ENCODE measurements at regions not wholly inside any gene's neighbourhood (a gene's known extent, or its start where the extent isn't known, plus 50 kb on each side); places are given as distances from the start of the nearest gene placed in this dataset.

DNA sequence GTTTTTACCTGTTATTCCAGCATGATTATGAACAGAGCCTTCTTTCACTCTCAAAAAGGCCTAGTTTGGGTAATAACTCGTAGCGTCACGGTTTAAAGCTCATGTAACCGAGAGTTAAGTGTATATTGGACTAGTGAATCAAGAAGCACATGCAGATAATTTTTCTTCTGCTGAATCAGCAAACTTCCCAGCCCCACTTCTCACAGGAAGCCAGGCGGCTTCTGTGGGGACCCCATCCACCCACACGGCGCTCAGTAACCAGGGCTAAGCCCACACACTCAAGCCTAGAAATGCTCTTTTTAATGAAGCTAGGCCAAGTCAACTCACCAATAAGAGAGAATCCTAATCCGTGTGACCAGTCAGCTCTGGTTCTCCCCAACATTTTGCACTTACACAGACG is 191.2 kb upstream of the MGMT start:
- H3K4me1 ChIP-seq (ENCODE audit: control insufficient read depth, insufficient read depth, low read length): no peaks in the 10 kb centered on the region
- H3K36me3 ChIP-seq (ENCODE audit: control insufficient read depth, insufficient read depth, low read length): no peaks in the 10 kb centered on the region
- no peak overlapping the region for H3K9ac ChIP-seq (ENCODE audit: low read length)
- no peak overlapping the region for H3K4me3 ChIP-seq (ENCODE audit: low read length)
- H3K27ac ChIP-seq (ENCODE audit: low read depth, low read length): no peak overlapping the region
- no peaks in the 10 kb centered on the region for H3K27me3 ChIP-seq (ENCODE audit: control insufficient read depth, insufficient read depth, low read length)

DNA sequence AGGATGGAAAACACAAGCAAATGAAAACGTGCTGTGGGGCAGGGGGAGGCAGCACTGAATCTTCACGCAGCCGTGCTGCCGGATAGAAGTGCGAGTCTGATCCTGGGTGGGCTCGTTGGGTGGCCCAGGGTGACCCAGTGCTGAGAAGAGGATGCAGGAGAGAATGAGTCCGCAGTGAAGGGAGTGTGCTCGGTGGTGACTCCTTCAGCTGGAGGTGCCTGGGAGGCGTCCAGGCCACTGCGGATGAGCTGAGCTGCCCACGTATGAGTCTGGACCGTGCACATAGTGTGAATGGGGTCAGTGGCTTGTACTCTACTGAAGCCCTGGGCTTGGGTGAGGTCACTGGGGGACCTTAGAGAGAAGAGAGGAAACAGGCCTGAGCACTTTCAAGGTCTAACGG is 190.0 kb upstream of the MGMT start:
- Histone ChIP-seq H3K27me3 (ENCODE audit: control insufficient read depth, insufficient read depth, low read length) (no peaks in the 10 kb centered on the region), H3K4me3 (ENCODE audit: low read length) (no peak overlapping the region), H3K36me3 (ENCODE audit: control insufficient read depth, insufficient read depth, low read length) (no peaks in the 10 kb centered on the region), H3K4me1 (ENCODE audit: control insufficient read depth, insufficient read depth, low read length) (no peaks in the 10 kb centered on the region), H3K27ac (ENCODE audit: low read depth, low read length) (no peak overlapping the region), H3K9ac (ENCODE audit: low read length) (no peak overlapping the region)

- no peak overlapping the region for H3K9ac ChIP-seq (ENCODE audit: low read length)
- H3K36me3 ChIP-seq (ENCODE audit: control insufficient read depth, insufficient read depth, low read length): no peaks in the 10 kb centered on the region
- no peaks in the 10 kb centered on the region for H3K4me1 ChIP-seq (ENCODE audit: control insufficient read depth, insufficient read depth, low read length)
- no peak overlapping the region for H3K4me3 ChIP-seq (ENCODE audit: low read length)
- no peaks in the 10 kb centered on the region for H3K27me3 ChIP-seq (ENCODE audit: control insufficient read depth, insufficient read depth, low read length)
- H3K27ac ChIP-seq (ENCODE audit: low read depth, low read length): no peak overlapping the region
Measured at GRCh38 chr10:129277841-129278240, 189.2 kb upstream of the MGMT start.

DNA sequence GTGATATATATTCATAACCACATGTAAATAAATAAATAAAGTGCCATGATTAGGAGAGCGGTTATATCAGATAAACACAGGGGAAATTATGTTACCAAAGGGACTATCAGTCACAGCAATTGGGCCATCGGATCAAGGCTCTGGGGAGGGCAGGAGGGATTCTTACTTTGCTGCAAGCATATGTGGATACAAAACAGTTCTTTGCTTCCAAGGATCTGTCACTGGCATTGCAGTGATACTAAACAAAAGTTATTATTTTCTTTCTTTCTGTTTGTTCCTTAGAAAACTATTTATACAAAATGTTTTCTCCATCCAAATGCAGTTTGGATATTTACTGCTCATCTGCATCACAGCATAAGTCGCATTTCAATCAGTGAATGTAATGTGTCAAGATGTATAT is 188.4 kb upstream of the MGMT start:
- Histone ChIP-seq H3K36me3 (ENCODE audit: control insufficient read depth, insufficient read depth, low read length) (no peaks in the 10 kb centered on the region), H3K27ac (ENCODE audit: low read depth, low read length) (no peak overlapping the region), H3K4me3 (ENCODE audit: low read length) (no peak overlapping the region), H3K9ac (ENCODE audit: low read length) (no peak overlapping the region), H3K4me1 (ENCODE audit: control insufficient read depth, insufficient read depth, low read length) (no peaks in the 10 kb centered on the region), H3K27me3 (ENCODE audit: control insufficient read depth, insufficient read depth, low read length) (no peaks in the 10 kb centered on the region)

- H3K4me3 ChIP-seq (ENCODE audit: low read length): no peak overlapping the region
- no peaks in the 10 kb centered on the region for H3K36me3 ChIP-seq (ENCODE audit: control insufficient read depth, insufficient read depth, low read length)
- H3K4me1 ChIP-seq (ENCODE audit: control insufficient read depth, insufficient read depth, low read length): no peaks in the 10 kb centered on the region
- no peak overlapping the region for H3K9ac ChIP-seq (ENCODE audit: low read length)
- H3K27me3 ChIP-seq (ENCODE audit: control insufficient read depth, insufficient read depth, low read length): no peaks in the 10 kb centered on the region
- no peak overlapping the region for H3K27ac ChIP-seq (ENCODE audit: low read depth, low read length)
Measured at GRCh38 chr10:129279446-129280154, 187.4 kb upstream of the MGMT start.

DNA sequence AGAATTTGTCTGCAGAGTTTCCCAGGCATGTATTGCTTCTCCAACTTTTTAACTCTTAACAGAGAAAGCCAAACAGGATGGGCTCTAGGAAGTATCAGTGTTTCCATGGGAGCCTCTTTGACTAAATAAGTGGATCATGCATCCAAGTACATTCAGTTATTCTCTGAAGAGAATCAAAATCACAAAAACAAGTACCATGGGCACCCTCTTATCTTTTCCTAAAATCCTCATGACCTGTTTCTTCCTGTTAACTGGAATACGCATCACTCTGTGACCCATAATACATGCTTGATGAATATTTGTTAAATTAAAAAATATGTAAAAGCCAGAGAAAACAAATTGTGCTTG is 186.9 kb upstream of the MGMT start:
- no peaks in the 10 kb centered on the region for H3K27me3 ChIP-seq (ENCODE audit: control insufficient read depth, insufficient read depth, low read length)
- no peak overlapping the region for H3K4me3 ChIP-seq (ENCODE audit: low read length)
- H3K27ac ChIP-seq (ENCODE audit: low read depth, low read length): no peak overlapping the region
- no peak overlapping the region for H3K9ac ChIP-seq (ENCODE audit: low read length)
- no peaks in the 10 kb centered on the region for H3K4me1 ChIP-seq (ENCODE audit: control insufficient read depth, insufficient read depth, low read length)
- H3K36me3 ChIP-seq (ENCODE audit: control insufficient read depth, insufficient read depth, low read length): no peaks in the 10 kb centered on the region

DNA sequence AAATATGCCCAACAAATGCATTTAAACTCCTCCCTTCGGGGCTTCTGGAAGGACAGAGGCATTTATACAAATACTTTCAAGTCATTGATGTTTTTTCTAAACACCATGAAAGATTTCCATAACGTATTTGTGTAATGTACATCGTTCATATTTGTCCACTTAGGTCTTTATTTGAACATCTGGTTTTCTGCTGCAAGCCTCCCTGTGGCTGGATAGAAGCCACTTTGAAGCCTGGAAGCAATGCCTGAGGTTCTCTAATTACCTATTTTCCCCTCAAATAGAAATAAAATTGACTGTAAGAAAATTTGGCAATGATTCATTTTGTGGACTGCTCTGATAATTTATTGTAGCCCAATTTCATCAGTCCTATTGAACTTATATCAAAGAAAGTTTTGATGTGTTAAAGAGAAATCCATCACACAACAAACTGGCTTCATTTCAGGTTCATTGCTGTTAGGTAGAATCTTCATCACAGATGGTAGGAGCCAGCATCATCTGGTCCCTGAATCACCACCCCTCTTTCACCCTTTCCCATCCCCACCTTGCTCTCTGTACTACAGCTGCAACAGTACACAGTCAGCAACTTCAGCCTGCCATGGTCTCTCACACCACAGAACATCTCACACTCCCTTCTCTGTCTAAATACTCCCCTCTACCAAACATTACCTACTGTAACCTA is 186.0 kb upstream of the MGMT start:
- no peaks in the 10 kb centered on the region for H3K36me3 ChIP-seq (ENCODE audit: control insufficient read depth, insufficient read depth, low read length)
- H3K9ac ChIP-seq (ENCODE audit: low read length): no peak overlapping the region
- H3K4me1 ChIP-seq (ENCODE audit: control insufficient read depth, insufficient read depth, low read length): no peaks in the 10 kb centered on the region
- H3K27me3 ChIP-seq (ENCODE audit: control insufficient read depth, insufficient read depth, low read length): no peaks in the 10 kb centered on the region
- H3K4me3 ChIP-seq (ENCODE audit: low read length): no peak overlapping the region
- H3K27ac ChIP-seq (ENCODE audit: low read depth, low read length): no peak overlapping the region

- no peaks in the 10 kb centered on the region for H3K36me3 ChIP-seq (ENCODE audit: control insufficient read depth, insufficient read depth, low read length)
- no peak overlapping the region for H3K27ac ChIP-seq (ENCODE audit: low read depth, low read length)
- H3K4me3 ChIP-seq (ENCODE audit: low read length): no peak overlapping the region
Measured at GRCh38 chr10:129285459-129285858, 181.6 kb upstream of the MGMT start.

GRCh38 chr10:129288999-129289584 is 177.9 kb upstream of the MGMT start:
- Histone ChIP-seq H3K27ac (ENCODE audit: low read depth, low read length) (no peak overlapping the region), H3K4me3 (ENCODE audit: low read length) (no peak overlapping the region), H3K27me3 (ENCODE audit: control insufficient read depth, insufficient read depth, low read length) (no peaks in the 10 kb centered on the region), H3K4me1 (ENCODE audit: control insufficient read depth, insufficient read depth, low read length) (no peaks in the 10 kb centered on the region), H3K36me3 (ENCODE audit: control insufficient read depth, insufficient read depth, low read length) (no peaks in the 10 kb centered on the region), H3K9ac (ENCODE audit: low read length) (no peak overlapping the region)

More at GRCh38 chr10:129285459-129285858, 181.6 kb upstream of the MGMT start:
- no peaks in the 10 kb centered on the region for H3K4me1 ChIP-seq (ENCODE audit: control insufficient read depth, insufficient read depth, low read length)
- no peaks in the 10 kb centered on the region for H3K27me3 ChIP-seq (ENCODE audit: control insufficient read depth, insufficient read depth, low read length)
- H3K9ac ChIP-seq (ENCODE audit: low read length): no peak overlapping the region

- Histone ChIP-seq H3K27ac (ENCODE audit: low read depth, low read length) (no peak overlapping the region), H3K9ac (ENCODE audit: low read length) (no peak overlapping the region), H3K36me3 (ENCODE audit: control insufficient read depth, insufficient read depth, low read length) (no peaks in the 10 kb centered on the region), H3K4me1 (ENCODE audit: control insufficient read depth, insufficient read depth, low read length) (no peaks in the 10 kb centered on the region), H3K4me3 (ENCODE audit: low read length) (no peak overlapping the region), H3K27me3 (ENCODE audit: control insufficient read depth, insufficient read depth, low read length) (no peaks in the 10 kb centered on the region)
Measured at GRCh38 chr10:129293991-129294700, 172.9 kb upstream of the MGMT start.

GRCh38 chr10:129294944-129295343 is 172.1 kb upstream of the MGMT start:
- no peaks in the 10 kb centered on the region for H3K27me3 ChIP-seq (ENCODE audit: control insufficient read depth, insufficient read depth, low read length)
- no peaks in the 10 kb centered on the region for H3K4me1 ChIP-seq (ENCODE audit: control insufficient read depth, insufficient read depth, low read length)
- H3K27ac ChIP-seq (ENCODE audit: low read depth, low read length): no peak overlapping the region
- H3K4me3 ChIP-seq (ENCODE audit: low read length): no peak overlapping the region
- no peak overlapping the region for H3K9ac ChIP-seq (ENCODE audit: low read length)
- no peaks in the 10 kb centered on the region for H3K36me3 ChIP-seq (ENCODE audit: control insufficient read depth, insufficient read depth, low read length)

GRCh38 chr10:129305046-129305445 is 162.0 kb upstream of the MGMT start:
- Histone ChIP-seq H3K27ac (ENCODE audit: low read depth, low read length) (no peak overlapping the region), H3K36me3 (ENCODE audit: control insufficient read depth, insufficient read depth, low read length) (no peaks in the 10 kb centered on the region), H3K4me1 (ENCODE audit: control insufficient read depth, insufficient read depth, low read length) (no peaks in the 10 kb centered on the region), H3K4me3 (ENCODE audit: low read length) (no peak overlapping the region), H3K9ac (ENCODE audit: low read length) (no peak overlapping the region), H3K27me3 (ENCODE audit: control insufficient read depth, insufficient read depth, low read length) (no peaks in the 10 kb centered on the region)
